Stimulated activated CD4-positive, alpha-beta T cell treated with anti-CD3 and anti-CD28 coated beads, Interleukin-15, amount 100 ng/mL, for 48 hours (primary cell): ENCODE measurements at regions not wholly inside any gene's neighbourhood (a gene's known extent, or its start where the extent isn't known, plus 50 kb on each side); places are given as distances from the start of the nearest gene placed in this dataset.
"Not testable (repeated sequence)": the region's sequence is repeated elsewhere in the genome, so short reads cannot be mapped to it uniquely, and the experiment has no call there.

Experiments
- DNase-seq, 2 donors: peaks; one replicate each; pipeline ENCODE4 v3.0.0-alpha.2; 2020; ENCODE audit warnings: low read depth in 2 of 2

DNA sequence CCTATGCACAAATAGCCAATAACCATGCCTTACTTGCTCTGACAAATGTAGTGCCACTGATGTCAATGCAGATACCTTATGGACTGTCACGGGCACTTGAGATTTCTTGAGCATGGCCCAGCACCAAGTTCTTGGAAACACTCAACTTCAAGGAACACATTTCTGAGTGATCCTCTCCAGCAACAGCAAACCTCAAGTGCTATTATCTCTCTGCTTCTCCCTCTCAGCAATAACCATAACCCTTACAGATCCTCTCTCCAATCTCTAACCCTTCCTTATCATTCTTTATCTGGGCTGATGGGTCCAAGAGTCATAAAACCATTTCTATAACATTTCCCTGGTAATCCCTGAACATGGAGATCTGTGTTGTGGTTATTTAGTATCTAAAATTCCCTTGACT, 266.9 kb upstream of the STXBP5 start:
- DNase-seq: no peak

DNA sequence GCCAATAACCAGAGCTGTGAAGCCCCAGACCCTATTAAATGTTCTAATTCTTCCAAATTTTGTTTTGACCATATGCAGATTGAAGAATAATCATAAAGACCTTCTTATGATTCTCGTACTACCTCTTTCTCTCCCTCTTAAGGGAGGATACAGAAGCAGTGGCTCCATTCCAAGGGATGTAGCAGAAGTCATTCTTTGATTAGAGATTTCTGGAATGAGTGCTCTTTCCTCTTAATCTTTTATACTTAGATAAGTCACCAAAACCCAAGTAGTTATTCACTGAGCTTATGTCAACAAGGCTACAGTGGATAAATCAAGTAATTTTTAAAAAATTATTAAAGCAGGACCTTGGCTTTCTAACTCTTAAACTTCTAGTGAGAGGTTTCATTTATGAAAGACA, 266.0 kb upstream of the STXBP5 start:
- no peak for DNase-seq

DNA sequence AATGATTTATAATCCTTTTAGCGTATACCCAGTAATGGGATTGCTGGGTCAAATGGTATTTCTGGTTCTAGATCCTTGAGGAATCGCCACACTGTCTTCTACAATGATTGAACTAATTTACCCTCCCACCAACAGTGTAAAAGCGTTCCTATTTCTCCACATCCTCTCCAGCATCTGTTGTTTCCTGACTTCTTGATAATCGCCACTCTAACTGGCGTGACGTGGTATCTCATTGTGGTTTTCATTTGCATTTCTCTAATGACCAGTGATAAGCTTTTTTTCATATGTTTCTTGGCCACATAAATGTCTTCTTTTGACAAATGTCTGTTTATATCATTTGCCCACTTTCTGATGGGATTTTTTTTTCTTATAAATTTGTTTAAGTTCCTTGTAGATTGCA, 264.8 kb upstream of the STXBP5 start:
- DNase-seq: not testable (repeated sequence)

DNA sequence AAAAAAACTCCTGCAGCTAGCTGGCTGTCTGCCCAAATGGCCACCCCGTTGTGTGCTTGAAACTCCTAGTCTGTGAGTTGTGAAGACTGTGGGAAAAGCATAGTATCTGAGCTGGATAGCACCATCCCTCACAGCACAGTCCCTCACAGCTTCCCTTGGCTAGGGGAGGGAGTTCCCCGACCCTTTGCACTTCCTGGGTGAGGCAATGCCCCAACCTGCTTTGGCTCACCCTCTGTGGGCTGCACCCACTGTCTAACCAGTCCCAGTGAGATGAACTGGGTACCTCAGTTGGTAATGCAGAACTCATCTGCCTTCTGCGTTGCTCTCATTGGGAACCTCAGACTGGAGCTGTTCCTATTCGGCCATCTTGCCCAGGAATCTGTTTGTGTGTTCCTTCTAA, 260.6 kb upstream of the STXBP5 start:
- DNase-seq: no peak

DNA sequence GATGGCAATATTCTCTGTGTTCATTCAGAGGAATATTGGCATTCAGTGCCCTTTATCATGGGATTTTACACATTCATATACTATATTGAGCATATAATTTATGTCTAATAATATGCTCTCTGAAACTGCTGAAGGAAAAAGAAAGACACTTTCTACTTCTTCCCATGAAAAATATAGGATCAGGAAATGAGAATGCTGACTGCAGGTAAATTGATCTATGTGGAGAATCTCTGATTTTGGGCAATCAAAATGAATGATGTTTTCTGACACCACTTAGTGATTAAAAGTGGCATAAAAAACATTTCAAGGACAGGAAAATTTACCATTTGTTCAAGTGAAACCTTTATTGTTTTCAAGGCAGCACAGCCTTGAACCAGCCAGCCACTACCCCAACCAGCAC, 260.1 kb upstream of the STXBP5 start:
- no peak for DNase-seq

DNA sequence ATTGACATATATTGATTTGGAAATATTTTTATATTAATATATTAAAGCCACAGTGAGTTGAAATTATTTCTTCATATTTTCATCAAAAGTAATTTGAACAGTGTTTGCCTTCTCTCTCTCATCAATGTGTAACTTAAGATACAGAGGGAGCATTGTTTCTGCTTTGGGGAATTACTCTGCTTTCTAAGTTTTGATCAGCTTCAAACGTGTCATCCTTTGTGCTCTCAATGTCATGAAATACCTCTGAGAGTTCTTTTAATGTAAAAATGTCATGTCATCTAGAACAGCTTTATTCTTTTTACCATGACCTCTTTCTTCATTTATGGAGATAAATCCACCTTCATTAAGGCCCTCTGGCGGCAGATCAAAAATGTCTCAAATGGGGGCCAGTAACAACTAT, 259.4 kb upstream of the STXBP5 start:
- no peak for DNase-seq

DNA sequence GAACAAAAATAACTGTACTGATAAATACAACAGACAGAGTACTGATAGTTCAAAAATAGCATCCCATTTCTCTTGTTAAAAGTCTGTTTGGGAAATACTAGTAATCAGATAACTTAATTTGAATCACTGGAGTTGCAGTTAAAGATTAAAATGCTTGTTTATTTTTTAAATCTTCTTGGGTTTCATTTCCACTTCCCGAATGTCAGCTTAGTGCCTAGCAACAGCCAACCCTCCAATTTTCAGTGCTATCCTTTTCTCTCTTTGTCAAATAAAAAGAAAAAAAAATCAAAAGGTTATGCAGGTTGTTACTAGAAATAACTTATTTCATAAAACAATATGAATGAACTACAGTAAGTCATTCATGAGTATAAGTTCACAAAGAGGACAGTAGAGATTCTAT, 257.7 kb upstream of the STXBP5 start:
- no peak for DNase-seq

DNA sequence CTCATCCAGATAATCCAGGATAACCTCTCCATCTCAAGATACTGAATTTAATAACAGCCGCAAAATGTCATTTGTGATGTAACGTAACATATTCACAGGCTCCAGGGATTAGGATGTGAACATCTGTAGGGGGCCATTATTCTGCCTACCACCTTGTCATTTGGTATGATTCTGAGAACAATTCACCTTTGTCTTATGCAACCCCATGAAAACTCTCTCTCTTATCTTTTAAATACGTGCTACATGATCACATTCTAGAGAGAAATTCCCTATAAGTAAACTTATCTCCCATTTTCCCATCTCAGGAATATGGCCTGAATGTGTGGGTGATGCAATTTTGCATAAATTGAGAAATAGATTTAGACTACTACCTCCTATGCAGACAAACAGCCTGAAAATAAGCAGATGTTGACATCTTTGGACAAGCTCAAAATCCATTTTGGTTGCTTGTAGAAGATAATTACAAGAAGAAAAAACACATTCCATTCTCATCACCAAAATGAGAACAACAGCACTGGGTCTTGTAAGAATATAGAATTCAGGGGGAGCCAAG, 255.4 kb upstream of the STXBP5 start:
- no peak for DNase-seq

DNA sequence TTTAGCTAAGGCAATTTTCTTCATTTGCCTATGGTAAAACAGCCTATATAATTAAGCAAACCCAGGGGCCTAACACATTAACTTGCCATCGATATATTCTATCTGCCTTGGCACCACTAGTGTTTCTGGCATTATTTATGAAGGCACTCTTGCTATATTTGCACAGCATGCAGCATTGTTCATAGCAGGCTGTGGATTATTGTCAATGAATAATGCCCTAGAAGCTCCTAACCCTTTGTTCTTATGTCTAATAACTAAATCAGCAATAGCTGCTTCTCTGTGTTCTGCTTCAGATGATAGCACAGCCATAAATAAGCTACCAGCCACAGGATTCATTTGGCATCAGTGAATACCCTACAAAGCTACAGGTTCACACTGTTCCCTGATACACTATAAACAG, 254.8 kb upstream of the STXBP5 start:
- DNase-seq: no peak

DNA sequence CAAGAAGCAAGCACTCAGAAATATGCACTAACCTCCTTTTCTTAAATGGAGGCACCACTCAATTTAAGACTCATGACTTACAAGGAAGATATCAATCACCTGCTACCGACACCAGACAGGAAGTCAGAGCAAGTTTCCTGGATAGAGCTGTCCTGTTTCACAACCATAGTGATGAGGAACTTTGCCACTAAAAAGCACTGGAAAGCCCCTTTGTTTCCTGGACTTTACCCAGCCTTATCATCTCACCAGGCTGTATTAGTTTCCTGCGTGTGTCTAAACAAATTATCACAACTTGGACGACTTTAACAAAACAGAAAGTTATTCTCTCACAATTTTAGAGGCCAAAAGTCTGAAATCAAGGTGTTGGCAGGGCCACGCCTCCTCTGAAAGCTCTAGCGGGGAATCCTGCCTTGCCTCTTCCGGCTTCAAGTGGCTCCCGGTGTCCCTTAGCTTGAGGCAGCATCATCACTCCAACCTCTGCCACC, 253.8 kb upstream of the STXBP5 start:
- DNase-seq: peak in 1 of 2 donors; percentile 9

DNA sequence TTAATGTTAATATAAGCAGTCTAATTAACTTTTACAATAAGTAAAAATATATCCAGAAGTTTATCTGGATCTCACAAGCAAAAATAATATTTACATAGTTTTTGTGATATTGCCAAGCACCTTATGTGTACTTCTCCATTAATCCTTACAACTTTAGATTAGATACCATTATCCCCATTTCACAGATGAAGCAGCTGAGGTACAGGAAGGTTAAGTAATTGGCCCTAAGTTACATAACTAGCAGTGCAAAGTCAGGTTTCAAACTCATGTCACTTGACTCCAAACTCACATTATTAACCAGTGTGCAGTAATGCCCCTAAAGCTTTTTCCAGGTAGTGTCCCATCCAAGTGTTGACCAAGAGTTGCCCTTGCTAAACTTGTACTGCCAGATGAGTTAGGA, 248.6 kb upstream of the STXBP5 start:
- DNase-seq: no peak

DNA sequence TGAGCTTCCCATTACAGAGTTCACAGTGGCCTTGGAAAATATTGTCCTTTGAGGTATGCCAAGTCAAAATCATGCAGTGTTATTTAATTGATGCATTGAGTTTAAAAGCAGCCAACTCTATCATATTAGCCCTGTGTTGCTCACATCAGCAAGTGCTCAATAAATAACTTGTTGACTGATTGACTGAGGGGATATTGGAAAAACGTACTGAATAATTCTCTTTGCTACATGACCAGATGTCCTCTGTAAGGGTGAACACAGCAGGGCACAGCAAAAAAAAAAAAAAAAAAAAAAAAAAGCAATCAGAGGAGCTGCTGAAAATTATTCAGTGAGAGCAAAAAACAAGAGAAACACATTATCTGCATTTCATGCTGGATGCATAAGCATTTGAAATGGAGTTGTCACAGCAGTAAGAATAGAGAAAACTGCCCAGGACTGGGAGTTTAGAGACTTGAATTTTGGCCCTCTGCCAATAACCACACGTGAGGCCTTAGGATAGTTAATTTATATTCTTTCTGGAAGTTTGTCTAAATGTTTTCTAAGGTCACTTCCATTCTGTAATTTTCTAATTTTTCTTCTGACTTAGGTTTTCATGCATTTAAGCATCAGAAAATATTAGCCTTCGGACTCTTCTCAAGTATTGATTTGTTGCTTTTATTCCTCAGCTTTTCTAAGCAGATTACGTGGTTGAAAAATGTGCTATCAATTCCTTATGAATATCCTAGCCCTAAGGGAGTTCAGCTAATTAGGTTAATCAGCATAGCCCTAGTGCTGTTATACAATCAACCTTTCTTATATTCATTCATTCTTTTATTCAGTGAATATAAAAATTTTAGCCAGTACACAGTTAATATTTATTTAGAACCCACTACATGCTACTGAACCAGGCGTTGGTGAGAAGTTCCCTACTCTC, 246.8 kb upstream of the STXBP5 start:
- no peak for DNase-seq

DNA sequence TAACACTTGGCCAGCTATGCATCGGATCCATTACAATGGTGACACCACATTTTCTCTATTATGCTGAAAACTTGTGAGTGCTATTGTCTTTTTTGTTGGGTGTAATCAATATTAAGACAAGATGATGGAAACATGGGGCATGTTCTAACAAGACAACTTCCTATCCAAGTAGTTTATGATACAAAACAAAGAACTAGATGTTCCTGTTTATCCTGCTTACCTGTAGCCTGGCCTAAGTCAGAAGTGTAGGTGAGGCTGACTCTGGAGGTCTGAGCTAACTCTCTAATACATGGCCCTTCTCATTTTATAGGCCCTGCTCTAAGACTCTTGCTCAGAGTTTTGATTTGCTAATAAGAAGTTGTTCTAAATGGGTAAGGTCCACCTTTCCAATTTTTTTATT, 242.4 kb upstream of the STXBP5 start:
- DNase-seq: no peak

DNA sequence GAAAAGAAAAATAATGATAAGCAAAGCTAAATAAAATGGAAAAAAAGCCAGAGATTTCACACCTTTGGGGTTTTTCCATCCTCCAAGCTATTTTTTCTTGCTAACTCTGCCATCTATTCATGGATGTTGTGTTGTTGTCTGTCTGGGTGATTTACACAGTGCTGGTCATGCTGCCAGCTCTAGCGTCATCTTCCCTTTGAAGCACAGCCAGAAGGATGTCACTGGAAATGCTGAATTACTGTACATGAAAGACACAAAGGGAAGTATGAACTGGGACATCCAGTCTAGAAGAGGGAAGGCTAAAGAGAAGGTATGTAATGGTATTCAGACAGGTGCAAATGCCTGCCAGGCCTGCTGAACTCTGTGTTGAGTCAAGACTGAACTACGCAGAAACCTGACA, 241.9 kb upstream of the STXBP5 start:
- DNase-seq: no peak

DNA sequence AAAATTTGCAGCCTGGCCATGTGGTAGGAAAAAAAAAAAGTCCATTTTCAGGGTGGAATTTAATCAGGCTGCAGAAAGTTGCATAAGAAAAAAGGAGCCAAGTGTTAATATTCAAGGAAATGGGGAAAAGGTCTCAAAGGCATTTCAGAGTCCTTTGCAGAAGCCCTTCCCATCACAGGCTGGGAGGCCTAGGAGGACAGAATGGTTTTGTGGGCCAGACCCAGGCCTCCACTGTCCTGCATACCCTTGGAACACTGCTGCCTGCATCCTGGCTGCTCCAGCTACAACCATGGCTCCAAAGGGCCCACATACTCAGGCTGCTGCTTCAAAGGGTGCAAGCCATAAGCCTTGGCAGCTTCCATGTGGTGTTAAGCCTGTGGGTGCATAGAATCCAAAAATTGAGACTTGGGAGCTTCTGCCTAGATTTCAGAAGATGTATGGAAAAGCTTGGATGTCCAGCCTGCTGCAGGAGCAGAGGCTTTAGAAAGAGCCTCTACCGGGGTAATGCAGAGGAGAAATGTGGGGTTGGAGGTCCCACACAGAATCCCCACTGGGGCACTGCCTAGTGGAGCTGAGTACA, 239.0 kb upstream of the STXBP5 start:
- no peak for DNase-seq

DNA sequence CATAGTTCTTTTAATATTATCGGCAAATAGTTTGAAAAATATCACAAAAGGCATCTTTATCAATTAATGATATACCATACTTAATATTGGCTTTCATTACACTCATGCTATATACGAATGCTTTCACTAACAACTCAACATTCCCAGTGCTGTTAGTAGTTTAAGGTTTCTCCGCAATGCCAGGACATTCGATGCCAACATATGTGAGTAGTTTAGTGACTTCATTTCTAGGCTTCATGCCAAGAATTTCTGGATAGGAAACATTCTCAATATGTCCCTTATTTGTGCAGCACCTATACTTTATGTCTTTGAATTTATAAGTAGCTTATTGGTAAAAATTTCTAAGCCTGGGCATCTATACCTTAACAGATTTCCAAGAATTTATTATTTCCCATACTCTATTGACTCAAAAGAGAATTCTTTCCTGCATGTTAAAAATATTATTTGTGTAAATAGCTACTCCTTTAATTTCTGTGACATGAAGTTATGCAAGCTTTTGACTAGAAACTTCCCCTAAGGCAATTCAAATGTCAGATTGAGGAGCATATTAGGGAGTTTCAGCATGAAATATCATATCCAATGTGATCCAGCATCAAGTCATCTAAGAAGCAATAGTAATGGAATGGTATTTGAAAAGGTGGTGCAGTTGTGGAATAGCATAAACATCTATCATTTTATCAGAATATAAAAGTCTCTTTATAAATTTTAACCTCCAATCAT, 236.0 kb upstream of the STXBP5 start:
- DNase-seq: no peak

DNA sequence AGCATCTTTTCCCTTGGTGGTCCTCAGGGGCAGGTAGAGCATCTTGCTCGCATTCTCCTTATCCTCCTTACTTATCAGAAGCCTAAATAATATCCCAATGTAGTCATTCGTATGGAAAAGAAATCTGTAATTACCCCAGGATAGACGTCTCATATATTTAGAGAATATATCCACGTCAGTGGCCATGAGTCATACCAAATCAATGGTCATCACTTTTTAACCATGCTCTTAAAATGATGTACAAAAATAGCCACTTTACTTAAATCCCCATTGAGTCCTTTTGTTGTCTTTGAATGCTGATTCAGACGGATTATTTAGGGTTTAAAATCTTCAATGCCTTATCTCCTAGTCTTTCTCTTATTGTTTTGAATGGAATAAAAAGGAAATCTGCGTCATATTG, 231.7 kb upstream of the STXBP5 start:
- no peak for DNase-seq

DNA sequence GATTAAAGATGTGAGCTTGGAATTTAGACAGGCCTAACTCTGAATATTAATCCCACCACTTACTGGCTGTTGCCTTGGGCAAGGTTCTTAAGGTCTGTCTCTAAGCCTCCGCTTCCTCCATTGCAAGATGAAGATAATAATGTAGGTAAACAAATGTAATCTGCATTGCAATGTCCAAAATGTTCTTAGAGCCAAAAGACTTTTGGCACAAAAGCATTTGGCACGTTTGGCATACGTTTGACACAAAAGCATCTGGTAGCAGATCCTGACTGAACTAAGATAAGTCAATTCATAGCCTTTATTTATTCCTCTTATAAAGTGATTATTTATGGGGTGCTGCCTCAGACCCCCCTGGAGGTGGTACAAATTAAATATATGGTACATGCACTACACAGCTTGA, 229.9 kb upstream of the STXBP5 start:
- no peak for DNase-seq

DNA sequence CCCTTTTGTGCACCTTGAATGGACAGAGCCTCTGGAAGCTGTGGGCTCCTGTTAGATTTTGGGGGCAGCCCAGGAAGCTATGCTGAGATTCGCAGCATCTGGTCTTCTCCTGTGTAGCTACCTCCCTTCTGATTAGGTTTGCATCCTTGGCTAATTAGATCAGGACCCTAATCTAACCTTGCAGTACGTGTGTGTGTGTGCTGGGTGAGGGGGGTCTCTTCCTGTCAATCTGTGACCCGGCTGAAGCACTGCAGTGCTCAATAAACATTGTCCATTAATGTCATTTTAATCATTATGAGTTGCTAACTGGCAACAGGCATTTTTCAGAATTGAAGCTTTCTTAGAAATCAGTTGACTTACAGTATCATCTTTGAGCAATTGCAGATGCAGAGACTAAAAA, 229.1 kb upstream of the STXBP5 start:
- no peak for DNase-seq

DNA sequence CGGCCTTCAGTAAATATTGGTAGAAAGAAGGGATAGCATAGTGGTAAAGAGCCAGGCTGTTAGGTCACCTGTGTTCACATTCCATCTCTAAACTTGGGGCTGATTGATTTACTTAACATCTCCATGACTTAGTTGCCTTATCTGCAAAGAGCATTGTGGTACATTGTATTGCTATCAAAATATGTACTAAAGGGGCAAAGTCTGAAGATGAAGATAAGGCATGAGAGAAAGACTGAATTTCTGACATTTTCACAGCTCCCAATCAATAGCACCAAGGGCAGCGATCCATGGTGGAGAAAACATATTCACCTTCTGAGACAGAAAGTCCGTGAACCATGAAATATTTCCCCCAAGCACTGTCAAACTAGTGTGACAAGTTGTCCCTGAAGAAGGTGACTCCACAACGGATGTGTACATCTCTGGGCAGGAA, 223.3 kb upstream of the STXBP5 start:
- DNase-seq: no peak

DNA sequence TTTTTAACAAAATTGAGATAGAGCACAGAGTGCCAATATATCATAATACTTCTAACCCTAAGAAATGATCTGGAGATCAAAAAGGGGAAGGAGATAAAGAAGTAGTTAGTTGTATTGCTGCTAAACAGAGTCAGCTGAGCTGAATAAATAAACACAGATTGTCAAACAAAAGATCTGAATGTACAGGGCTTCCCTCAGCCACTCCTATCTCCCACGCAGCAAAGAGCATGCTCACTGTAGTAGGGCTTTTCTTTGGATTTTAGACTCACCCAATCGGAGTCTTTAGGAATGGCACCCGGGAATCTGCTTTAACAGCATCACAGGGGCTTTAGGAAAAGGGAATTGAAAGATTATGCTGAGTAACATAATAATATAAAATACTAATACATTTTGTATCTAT, 222.2 kb upstream of the STXBP5 start:
- DNase-seq: no peak

DNA sequence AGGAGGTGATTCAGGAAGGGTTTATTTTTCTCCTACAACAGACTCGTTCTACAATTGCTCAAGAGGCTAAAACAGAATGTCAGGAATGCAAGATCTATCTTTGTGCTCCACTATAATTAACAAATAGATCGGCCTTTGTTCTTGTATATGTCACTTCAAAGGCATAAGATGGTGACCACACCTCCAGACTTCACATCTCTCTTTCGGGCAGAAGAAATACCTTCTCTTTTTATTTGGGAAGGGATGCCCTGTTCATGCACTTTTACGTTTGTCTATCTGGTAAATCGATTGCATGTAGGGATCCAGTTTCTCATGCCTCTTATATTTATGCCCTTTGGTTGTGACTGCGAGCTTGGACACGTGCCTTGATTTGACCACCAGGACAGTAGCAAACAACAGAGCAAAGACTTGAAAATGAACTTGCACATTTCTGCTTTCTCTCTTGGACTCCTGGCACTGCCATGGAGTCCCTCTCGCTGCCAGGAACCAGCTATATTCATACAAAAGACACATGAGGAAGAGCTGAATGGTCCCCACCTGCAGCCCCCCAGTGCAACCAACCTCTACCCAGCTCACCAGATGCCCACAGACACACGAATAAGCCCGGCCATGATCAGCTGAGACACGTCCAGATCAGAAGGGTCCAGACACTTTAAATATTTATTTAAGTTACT, 219.8 kb upstream of the STXBP5 start:
- DNase-seq: no peak
